SK-MEL-5 (cell line): ENCODE measurements at regions not wholly inside any gene's neighbourhood (a gene's known extent, or its start where the extent isn't known, plus 50 kb on each side); places are given as distances from the start of the nearest gene placed in this dataset.
"Not testable (repeated sequence)": the region's sequence is repeated elsewhere in the genome, so short reads cannot be mapped to it uniquely, and the experiment has no call there.

ENCODE experiments used
- DNase-seq: peaks from one replicate; pipeline ENCODE4 v3.0.0-alpha.2; 2016; ENCODE audit warnings: low read depth, low spot score
- in situ Hi-C: cut with HindIII; loops from 2 replicates; pipeline ENCODE4 v1.10.0; 2016; ENCODE audit warnings: low sequenced_read_pairs, high pct_unique_total_duplicates, low pct_unique_long_range_greater_than_20kb

DNA sequence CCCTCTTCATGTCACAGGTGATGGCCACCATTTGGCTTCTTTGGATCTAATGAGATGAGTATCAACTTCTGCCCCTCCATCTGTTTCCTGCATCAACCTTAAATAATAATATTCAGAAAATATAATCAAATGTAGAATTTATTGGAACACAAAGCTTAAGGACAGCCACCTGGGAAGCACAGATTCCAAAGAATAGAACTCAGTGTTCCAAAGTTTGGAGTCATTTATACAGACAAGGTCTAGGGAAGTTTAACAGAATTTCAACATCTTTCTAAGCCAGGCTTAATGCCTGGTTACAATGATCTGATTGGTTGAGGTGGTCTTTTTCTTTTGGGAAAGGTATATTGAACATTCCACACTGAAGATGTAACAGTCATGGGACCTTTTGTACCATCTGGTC lies 218.0 kb upstream of the PIEZO2 start:
- no peak for DNase-seq
- in situ Hi-C loops = no loop called here

DNA sequence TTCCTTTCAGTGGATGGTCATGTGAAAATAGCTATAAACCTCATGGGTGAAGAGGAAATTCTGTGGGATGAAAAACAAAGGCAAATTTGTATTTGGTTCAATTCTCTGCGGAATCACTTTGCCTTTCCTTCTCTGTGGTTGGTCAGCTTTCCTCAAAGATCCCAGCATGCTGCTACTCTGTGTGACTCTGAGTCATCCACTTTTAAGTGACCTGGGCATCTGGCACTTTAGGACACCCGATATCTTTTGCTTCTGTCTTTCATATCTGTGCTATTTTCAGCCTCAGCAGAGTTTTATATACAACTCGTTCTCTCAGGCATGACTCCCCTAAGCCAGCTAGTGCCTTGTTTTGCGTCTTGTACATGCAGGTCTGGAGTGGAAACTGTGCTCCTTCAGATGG lies 217.0 kb upstream of the PIEZO2 start:
- in situ Hi-C loops = no loop called here
- DNase-seq = peak; percentile 99

DNA sequence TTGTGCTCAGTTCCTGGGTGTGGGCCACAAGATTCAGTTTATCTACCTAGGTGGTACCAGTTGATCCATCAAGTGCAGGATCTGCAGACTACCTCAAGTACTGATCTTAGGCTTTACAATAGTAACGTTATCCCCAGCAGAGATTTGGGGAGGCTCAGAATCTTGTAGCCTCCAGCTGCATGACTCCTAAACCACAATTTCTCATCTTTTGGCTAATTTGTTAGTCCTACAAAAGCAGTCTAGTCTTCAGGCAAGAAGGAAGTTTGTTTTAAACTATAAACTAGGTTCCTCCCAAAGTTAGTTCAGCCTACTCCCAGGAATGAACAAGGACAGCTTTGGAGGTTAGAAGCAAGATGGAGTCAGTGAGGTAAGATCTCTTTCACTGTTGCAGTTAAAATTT lies 213.5 kb upstream of the PIEZO2 start:
- in situ Hi-C loops = no loop called here
- DNase-seq = no peak

DNA sequence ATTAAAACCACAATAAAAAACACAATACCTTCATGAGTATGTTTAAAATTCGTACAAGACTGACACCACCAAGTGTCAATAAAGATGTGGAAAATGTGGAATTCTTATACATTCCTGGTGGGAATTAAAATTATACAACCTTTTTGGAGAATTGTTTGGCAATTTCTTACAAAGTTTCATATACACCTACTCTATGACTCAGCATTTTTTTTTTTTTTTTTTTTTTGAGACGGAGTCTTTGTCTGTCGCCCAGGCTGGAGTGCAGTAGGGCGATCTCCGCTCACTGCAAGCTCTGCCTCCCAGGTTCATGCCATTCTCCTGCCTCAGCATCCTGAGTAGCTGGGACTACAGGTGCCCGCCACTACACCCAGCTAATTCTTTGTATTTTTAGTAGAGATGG lies 212.5 kb upstream of the PIEZO2 start:
- in situ Hi-C loops, DNase-seq: not testable (repeated sequence)

DNA sequence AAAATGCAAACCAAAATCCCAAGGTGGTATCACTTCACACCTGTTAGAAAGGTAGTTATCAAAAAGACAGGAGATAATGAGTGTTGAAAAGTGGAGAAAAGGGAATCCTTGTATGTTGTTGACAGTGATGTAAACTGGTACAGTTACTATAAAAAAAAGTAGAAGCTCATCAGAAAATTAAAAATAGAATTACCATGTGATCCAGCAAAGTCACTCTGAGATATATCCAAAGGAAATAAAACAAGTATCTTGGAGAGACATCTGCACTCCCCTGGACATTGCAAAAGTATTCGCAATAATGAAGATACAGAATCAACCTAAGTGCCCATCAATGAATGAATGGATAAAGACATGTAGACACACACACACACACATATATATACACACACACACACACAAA lies 208.3 kb upstream of the PIEZO2 start:
- DNase-seq = no peak
- in situ Hi-C loops = no loop called here

DNA sequence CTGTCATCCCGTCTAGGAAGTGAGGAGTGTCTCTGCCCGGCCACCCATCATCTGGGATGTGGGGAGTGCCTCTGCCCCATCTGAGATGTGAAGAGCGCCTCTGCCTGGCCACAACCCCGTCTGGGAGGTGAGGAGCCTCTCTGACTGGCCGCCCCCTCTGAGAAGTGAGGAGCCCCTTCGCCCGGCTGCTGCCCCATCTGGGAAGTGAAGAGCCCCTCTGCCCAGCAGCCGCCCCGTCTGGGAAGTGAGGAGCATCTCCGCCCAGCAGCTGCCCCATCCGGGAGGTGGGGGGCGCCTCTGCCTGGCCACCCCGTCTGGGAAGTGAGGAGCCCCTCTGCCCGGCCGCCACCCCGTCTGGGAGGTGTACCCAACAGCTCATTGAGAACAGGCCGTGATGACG lies 195.2 kb upstream of the PIEZO2 start:
- DNase-seq, in situ Hi-C loops: not testable (repeated sequence)

DNA sequence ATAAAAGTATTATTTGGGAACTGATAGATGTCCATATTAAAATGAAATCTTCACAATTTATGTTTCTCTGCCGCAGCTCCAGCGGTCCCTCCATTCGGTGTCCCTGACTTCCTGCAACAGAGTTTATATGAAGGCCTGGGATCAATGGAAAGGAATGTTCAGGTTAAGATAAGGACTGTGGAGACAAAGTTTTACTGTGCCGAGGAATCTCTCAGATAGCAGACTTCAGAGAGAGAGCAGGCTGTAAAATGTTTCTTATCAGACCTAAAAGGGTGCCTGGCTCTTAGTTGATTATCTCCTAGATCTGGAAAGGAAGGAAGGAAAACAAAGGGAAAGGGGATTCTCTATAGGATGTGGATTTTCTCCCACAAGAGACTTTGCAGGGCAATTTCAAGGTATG lies 193.7 kb upstream of the PIEZO2 start:
- in situ Hi-C loops = no loop called here
- no peak for DNase-seq

DNA sequence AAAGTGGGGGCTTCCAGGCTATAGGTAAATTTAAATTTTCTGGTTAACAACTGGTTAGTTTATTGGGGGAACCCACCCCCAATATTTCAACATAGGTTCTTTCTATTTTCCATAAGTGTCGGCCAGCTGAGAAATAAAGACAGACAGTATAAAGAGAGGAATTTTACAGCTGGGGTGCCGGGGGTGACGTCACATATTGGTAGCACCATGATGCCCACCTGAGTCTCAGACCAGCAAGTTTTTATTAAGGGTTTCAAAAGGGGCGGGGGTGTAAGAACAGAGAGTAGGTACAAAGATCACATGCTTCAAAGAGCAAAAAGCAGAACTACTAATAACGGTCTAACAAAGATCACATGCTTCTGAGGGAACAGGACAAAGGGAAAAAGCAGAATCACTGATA lies 192.7 kb upstream of the PIEZO2 start:
- in situ Hi-C loops, DNase-seq: not testable (repeated sequence)

DNA sequence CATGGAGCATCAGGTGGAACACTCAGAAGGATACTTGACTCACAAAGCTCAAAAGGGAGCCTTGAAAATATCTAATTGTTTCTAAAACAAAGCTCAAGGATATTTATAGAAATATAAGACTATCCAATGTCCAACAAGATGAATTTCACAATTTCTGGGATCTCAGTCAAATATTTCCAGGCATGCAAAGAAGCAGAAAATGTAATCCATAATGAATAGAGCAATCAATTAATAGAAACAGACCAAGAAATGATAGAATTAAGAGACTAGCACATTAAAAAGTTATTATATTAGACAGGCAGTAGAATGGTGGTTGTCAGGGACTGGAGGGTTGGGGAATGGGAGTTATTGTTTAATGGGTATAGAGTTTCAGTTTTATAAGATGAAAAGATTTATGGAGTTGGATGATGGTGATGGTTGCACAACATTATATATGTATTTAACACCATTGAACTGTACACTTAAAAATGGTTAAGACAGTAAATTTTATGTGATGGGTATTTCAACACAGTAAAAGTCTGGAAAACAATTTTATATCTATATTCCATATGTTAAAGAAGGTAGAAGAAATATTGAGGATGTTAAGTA lies 189.9 kb upstream of the PIEZO2 start:
- no peak for DNase-seq
- in situ Hi-C loops = no loop called here

DNA sequence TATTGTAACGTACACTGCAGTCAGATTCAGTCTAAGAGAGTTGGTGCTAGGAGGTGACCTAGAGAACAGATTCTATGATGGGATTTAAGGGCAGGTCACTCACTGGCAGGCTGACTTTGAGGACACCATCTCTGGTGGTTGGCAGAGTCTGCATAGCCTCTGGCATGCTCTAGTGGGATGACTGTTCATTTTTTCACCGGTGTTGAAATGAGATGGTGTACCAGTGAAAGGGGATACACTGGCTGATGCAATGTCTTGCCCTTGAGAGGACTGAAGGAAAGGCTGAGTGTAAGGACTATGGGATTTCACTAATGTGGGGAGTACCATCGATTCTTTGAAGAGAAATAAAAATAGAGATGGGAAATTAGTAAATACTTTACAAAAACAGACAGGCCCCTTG lies 186.9 kb upstream of the PIEZO2 start:
- no peak for DNase-seq
- in situ Hi-C loops = no loop called here

DNA sequence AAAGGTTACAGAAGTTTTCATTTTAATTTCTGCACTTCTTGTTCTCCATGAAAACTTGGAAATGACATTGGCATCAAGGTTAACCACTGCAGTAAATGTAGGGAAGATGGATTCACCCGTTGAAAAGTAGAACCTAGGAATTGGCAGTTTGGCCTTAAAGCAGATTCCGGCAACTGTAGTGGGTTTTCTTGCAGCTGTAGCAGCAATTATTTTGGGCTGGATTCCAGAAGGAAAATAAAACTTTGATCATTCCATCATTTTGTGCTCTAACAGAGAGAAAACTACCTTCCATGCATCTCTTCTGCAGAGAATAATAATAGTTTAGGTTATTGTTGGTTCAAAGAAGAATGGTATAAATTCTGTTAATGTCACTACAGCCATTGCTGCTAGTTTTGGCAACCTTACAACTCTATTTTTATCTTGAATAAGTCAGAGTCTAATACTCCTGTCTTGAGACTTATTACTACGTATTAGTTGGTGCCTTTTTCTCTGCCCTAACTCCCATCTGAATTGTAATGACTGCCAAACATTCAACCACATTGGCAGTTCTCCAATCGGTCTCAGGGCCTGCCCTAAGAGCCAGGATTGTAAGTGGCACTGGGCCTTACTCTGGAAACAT lies 178.1 kb upstream of the PIEZO2 start:
- no peak for DNase-seq
- in situ Hi-C loops = no loop called here

DNA sequence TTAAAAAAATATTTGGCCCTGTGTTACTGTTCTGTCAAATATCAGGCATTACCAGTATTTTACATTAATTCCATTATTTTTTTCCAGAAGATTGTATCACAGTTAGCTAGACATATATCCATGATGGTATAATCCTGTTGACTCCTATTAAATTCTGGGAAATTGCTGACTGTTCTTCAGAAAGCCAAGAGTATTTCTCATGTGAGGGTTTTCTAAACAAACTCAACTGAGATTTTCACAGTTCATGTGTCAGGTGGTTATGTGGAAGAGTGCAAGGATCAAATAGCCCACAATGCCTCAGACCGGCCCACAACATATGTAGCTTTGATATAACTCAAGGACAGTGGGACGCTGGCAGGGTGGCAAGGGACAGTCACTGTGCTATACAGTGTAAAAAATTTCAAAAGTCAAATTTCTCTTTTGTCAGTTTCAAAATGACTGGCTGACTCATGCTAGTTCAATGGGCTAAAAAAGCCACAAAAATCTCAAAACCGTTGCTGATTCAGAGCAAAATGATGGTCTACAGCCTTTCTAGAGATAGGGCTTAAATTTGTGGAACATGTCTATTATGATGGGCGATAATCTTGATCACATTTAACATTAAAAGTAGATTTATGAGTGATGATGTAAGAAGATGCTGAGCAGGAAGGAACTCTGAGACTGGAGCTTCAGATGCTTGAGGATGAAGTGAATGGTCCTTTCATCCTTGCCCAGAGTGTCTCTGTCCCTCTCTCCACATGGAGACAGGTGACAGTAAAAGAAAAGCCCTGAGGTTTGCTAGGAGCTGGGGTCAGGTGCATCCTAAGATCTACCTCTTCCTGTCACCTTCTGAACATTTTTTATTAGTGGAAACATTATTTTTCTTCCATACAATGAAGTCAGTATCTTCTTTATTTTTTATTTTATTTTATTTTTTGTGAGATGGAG lies 175.8 kb upstream of the PIEZO2 start:
- no peak for DNase-seq
- in situ Hi-C loops = no loop called here

DNA sequence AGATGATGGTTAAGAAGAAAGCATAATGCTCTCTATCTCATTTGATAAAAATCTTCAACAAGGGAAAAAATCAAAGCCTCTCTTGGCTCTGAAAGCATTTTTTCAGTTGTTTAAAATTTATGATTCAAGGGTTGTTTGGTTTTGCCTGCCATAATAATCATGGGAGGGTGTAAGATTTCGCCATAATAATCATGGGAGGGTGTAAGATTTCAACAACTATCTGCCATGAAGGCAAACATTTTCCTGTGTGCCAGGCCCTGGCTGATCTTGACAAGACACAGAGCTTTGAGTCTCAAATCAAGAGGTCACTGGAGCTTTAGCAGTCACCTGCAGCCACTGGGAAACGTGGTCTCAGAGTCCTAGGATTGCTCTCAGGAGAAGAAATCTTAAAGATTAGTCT lies 175.1 kb upstream of the PIEZO2 start:
- in situ Hi-C loops = no loop called here
- no peak for DNase-seq

DNA sequence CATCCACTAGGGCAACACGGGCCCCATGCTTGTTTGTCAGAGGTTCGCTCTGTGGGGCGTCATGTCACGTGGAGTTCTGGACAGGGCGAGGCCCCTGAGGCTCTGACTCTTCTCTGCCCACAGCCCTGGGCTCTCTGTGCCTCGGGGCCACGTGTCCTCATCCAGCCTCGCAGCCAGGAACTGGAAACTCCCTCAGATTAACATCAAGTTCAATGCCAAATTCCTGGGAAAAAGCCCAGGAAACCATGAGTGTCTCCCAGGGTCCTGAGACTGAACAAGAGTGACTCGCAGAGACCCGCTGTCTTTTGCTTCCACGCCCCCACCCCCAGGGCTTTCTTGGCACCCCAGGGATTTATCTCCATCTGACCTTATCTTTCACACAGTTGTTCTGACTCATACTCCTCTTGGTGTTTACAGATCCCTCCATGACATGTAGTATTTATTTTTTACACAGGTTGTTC lies 174.0 kb upstream of the PIEZO2 start:
- in situ Hi-C loops = no loop called here
- DNase-seq = no peak

DNA sequence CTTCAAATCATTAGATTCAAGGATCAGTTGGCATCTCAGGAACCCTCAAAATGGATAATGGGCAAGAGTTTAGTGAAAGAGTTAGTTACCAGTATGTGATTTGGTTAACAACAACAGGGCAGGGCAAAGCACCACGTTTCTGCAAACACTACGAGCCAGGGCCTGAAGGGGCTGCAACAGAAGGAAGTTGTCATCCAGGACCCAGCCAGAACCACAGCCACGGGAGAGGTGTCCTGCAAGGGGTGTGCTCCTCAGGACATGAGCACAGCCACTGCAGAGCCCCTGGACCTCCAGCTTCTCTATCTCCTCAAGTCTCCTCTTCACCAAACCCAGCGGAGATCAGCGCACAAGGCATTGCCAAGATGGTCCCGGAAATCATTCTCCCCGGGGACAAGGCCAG lies 173.3 kb upstream of the PIEZO2 start:
- in situ Hi-C loops = no loop called here
- no peak for DNase-seq

DNA sequence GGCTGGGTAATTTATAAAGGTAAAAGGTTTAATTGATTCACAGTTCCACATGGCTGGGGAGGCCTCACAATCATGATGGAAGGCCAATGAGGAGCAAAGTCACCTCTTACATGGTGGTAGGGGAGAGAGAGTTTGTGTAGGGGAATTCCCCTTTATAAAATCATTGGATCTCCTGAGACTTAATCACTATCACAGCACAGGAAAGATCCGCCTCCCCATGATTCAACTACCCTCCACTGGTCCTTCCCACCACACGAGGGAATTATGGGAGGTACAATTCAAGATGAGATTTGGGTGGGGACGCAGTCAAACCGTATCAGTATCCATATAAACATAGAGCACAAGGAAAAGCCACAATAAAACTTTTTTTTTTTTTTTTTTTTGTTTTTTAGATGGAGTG lies 172.6 kb upstream of the PIEZO2 start:
- in situ Hi-C loops = no loop called here
- DNase-seq = no peak

DNA sequence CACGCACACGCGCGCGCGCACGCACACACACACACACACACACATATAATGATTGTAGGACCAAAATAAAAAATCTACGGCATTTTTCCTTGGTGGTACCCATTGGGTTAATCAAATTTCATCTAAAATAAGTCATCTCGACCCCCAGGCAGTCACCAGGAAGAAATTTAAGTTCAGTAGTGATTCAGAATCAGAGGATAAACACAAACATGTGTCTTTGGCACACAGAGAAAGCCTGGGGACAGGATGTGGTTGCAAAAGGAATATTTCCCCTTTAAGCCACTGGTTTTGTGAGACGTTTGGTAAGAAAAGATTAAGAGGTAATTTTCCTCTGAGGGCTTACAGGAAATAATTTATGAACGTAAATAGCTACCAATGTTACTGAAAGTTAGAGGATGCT lies 171.6 kb upstream of the PIEZO2 start:
- DNase-seq = peak; percentile 78
- in situ Hi-C loops = no loop called here

DNA sequence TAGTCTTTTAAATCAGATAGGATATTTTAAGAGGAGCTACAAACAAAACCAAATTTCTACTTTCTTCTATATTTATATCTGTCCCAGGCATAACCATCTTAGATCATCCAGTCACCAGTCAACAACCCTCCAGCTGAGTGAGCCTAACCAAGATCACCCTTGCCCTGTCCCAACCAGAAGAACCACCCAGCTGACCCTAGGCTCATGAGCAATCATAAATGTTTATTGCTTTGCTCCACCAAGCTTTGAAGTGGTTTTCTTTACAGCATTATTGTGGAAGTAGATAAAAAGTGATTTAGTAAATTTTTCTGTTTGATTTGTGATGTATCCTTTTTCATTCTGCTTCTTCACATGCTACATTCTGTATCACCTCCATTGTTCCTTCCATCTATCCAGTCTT lies 167.2 kb upstream of the PIEZO2 start:
- DNase-seq = no peak
- in situ Hi-C loops = no loop called here
